ENCODE measurements at regions not wholly inside any gene's neighbourhood (a gene's known extent, or its start where the extent isn't known, plus 50 kb on each side); places are given as distances from the start of the nearest gene placed in this dataset.
"Not testable (repeated sequence)": the region's sequence is repeated elsewhere in the genome, so short reads cannot be mapped to it uniquely, and the experiment has no call there.

DNA sequence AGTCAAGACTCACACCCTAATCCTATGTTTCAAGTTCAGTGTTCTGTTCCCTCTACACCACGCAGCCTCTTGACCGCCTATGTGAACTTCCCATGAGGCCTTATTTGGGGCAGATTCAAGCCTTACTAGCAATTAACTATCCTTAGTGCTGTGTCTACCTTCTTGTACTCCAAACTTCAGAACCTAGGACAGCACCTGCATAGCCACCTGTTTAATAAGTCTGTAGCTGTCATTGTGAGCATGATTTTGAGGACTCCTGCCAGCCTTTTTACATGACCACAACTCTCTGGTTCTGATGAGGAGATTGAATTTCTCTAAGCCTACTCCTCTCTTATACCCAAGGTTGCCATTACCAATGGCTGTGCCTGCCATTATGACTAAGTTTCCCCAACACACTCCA lies 50.8 kb upstream of the PCSK1 start:
- no peak for DNase-seq

- DNase-seq = no peak
Observed at GRCh38 chr5:96487859-96488258, 54.8 kb upstream of the PCSK1 start.

DNA sequence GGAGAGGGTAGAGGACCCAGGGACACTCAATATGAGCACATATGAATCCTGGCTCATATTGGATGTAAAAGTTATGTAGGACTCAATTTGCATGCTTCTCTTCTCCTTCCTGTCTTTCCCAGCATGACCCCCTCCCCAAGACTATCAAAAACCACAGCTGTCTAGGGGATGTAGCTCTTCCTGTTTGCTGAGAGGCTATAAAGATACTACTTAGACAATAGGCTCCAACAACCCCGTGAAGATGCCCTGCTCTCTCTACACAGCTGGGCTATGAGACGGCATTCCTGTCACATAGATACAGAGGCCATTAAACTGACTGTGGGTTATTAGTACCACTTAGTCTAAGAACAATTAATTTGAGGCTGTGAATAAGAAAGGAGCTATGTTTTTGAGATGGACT lies 56.5 kb upstream of the PCSK1 start:
- DNase-seq = no peak

DNA sequence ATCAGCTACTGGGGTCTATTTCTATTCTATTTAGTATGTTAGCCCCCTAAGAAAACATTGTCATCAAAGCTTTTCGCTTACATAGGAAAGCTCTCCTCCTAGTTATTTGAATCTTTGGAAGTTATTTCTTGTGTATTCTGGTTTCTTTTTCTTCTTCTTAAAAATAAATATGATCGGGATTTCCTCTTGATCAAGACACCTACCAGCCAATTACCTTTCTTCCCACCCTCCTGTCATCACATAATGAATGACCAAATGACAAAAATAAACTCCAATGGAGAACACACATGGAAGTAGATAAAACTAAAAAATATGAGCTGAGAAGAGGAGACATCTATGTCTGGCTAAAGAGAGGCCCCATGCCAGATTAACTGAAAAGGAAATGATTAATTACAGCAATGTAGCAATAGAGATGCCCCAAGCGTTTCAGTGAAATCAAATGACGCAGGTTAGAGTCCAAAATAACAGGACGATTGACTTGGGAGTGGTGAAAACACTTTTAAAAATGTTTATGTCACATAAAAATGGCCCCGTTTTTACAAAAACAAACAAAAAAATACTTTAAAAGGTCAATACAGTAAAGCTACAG lies 59.5 kb upstream of the PCSK1 start:
- no peak for DNase-seq

DNA sequence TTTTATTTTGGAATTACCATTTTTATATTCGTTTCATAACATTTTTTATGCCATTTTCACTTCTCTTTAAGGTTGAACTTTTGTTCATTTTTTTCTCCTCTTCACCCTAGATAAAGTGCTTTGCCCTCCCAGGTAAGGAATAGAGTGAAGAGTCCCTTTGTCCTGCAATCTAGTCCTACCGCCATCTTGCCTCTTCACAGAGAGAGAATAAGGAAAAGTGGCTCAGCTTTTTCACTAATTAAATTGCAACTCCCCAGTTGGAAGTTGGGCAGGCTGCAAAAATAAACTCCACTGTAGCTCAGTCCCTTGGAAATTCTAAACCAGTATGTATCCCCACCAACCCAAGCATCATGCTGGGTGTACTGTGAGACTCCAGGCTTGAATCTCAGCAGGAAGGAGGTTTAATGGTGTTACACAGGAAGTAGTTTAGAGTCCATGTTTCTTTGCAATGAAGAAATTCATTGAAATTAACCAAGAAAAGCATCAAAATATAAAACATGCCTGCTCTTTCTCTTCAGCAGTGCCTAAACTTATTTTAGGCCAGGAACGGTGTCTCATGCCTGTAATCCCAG lies 60.3 kb upstream of the PCSK1 start:
- DNase-seq = no peak

- DNase-seq = not testable (repeated sequence)
Observed at GRCh38 chr5:96495412-96495811, 62.4 kb upstream of the PCSK1 start.

DNA sequence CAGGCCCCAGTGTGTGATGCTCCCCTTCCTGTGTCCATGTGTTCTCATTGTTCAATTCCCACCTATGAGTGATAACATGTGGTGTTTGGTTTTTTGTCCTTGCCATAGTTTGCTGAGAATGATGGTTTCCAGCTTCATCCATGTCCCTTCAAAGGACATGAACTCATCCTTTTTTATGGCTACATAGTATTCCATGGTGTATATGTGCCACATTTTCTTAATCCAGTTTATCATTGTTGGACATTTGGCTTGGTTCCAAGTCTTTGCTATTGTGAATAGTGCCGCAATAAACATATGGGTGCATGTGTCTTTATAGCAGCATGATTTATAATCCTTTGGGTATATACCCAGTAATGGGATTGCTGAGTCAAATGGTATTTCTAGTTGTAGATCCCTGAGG lies 64.0 kb upstream of the PCSK1 start:
- not testable (repeated sequence) for DNase-seq

- no peak for DNase-seq
Observed at GRCh38 chr5:96499753-96500345, 66.8 kb upstream of the PCSK1 start.

- DNase-seq = no peak
Observed at GRCh38 chr5:96501991-96502646, 69.1 kb upstream of the PCSK1 start.

DNA sequence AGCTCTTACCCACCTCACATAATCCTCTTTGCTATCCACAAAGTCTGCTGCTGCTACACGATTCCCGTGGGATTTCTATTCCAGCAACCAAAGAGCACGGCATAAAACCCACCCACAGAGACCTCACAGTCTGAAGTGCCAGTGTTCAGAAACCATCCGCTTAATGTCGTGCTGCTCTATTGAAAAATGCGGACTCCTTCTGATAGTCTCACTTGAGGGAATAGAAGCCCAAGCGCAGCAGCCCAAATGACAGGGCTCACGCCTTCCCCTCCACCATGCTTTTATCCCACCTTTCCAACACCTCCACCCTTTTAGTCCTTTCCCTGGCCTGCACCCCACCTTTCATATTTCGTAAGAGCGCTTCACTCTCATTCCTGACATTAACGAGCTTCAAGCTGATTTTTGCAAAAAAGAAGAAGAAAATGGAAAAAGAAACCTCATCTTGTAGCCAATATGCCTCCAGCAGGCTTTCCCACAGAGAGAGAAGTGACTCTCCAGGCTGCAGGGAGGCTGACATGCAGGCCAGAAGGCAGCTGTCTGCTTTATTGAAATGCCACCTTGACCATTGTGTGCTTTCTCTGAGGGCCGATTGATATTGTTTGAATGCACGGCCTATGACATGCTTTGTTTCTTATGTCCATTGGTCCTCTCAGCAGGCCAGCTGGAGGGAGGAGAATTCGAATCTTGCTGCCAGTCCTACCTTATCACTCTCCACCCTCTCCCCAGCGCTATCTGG lies 70.6 kb upstream of the PCSK1 start:
- DNase-seq = peak; percentile 80

GRCh38 chr5:96506376-96506775 lies 73.3 kb upstream of the PCSK1 start:
- no peak for DNase-seq

DNA sequence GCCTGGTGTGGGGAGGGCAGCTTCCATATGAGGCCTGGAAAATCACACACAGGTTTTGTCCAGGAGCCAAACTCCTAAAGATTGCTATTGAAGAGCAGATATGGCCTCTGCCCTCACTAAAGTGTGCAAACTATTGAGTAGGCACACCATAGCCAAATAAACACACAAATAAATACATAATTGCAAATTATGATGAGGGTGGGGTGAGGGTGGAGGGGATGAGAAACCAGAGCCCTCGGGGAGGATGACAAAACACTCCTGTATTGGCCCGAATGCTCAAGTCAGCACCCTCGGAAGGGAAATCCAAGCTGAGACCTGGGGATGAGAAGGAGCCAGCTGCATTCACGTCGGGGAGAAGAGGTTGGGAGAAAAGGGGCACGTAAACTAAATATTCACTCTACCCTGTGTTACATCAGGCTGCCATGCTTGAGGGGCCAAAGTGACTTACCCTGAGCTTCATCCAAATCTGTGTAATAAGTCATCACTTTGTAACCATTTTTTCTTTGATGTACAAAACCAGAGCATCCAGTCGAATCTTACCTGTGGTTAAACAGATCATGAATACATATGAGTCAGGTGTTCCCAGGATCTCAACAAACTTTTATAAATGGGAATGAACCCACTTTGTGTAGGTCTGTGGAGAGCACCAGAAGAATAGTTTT lies 73.9 kb upstream of the PCSK1 start:
- no peak for DNase-seq

DNA sequence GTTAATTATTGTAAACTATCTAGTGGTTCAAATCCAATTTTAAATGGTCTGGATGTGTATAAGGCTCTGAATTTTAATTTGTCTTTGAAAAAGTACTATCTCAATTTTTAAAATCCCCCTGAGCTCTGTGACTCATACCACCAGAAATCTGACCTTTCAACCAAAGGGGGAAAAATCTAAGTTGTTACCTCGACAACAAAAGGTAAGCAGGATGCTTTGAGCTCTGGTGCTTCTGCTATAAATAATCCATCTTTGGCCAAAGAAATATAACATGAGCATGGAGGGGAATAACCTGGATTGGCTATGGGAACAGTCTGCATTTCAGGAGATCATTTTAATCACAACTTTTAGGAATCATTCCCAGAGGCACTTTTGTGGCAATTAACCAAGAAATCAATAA lies 76.3 kb upstream of the PCSK1 start:
- DNase-seq = no peak

DNA sequence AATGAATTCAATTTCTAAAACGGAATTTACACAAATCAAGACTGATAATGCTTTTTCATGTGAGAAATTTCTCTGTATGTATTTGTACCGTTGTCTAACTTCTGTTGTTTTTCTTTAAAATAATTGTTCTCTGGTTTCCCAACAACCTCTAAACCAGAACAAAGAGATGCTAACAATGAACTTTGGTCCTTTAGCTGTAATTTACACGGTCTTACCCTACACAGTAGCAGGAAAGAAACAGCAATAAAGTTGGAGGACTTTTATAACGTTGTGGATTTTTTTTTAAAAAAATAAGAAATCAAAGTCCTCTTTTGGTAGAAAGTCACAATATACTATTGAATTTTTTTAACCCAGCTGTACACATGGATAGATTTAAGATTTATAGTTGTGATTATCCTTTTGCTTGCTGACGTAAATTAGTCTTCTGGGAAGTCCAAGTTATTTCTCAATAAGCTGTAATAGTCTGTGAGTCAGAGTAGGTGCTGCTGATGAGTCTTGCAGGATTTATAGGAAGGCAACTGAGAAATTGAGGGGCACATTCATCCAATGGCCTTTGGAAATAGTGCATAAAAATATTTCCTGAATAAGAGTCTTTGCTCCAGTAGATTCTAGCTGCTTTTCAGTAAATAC lies 76.8 kb upstream of the PCSK1 start:
- DNase-seq = no peak

DNA sequence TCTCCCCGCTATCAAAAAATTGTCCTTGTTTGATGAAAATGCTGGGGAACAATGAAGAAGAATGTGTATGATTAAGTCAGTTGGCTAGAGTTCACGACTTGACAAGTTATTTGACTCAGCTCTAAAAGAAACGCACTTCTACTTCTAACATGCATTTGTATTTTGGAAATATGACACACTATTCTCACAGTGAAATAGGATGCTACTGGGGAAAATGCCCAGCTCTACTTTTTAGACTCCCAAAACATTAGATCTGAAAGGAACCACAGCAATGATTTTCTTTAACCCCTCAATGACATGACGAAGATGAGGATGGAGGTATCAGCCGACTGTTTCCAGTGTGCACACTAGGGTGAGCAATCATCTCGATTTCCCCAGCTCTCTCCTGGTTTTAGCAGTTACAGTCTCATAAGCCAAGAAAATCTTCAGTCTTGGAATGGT lies 83.6 kb upstream of the PCSK1 start:
- peak; percentile 19 for DNase-seq

DNA sequence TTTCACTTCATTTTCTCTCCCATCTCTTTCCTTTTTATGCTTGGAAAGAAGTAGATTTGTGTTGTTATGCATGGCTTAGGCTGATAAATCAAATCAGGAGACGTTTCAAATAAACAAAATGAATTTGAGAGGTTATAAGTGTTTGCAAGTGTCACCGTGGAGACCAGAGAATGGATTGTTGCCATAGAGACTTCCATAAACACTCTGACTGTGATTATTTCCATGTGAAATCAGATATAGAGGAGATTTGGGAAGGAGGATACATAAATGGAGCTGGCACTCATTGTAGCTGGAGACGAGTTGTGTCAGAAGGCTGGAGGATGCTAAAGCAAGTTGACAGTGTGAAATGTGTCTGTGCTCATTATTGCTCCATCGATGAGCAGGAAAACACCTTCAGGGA lies 84.2 kb upstream of the PCSK1 start:
- DNase-seq = peak; percentile 72

- no peak for DNase-seq
Observed at GRCh38 chr5:96520345-96520744, 87.3 kb upstream of the PCSK1 start.

DNA sequence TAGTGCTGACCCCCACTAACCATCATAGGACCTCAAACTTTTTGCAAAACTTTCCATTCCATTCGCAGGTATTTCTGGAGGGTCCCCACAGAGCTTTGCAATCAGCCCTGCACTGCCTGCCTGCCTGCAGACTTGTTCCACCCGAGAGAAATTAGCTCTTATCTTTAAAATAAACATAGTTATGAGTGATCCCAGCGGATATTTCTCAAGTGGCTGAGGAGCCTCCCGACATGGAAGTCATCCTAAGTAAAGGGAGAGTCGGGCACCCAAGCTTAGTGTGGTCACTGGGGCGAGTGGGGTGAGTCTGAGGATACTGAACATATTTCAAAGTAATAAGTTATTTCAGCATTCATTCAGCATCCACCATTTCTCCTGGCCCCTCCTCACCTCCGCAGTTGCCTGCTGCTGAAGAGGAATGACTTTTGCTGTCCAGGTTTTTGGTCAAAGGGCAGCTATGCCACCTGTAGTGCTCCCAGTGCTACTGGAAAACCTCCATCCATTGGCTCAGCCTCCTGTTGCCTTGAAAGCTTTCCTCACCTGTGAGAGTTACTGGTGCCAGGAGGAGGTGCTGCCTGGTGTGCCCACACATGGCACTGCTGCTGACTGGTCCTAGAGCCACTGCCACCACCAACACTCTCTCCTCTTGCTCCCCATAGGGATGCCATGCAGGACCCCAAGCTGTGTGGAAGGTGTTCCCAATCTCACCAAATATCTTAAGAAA lies 89.7 kb upstream of the PCSK1 start:
- DNase-seq = no peak

DNA sequence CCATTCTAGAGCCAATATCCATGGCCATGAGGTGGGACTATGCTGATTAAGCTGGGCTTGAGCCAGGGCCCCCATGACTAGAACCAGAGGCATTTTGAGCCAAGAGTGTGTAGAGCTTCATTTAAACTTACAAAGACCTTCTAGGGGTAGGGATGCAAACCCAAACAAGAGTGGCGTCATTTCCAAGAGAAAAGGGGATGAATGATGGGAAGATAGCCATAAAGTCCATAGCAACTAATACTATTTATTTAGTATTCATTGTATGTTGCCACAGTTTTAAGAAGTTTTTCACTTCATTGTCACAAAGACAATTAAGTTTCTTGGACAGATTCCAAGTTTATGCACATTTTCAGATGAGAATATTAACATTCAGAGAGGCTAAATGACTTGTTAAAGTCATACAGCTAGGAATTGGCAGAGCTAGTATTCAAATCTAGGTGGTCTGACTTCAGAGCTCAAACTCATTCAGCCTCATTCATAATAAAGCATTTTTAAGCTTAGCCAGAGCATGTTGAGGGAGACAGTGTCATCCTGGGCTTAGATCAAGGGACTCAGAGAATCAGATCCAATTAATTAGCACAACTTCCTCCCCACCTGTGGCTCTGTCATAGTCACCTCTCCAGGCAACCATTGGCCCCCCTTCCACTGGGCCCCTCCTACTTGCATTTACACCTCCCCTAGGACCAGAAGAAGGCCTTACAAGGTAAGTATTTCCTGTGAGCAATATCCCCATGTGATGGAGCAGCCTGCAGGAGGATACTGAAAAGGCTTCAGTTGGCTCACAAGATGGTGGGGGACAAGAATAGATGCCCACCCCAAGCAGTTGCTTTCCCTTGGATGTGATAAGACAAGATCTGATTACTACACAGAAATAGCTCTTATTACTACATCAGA lies 95.0 kb upstream of the PCSK1 start:
- no peak for DNase-seq

- peak; percentile 10 for DNase-seq
Observed at GRCh38 chr5:96528826-96529474, 95.9 kb upstream of the PCSK1 start.
